ENCODE measurements at regions not wholly inside any gene's neighbourhood (a gene's known extent, or its start where the extent isn't known, plus 50 kb on each side); places are given as distances from the start of the nearest gene placed in this dataset.

DNA sequence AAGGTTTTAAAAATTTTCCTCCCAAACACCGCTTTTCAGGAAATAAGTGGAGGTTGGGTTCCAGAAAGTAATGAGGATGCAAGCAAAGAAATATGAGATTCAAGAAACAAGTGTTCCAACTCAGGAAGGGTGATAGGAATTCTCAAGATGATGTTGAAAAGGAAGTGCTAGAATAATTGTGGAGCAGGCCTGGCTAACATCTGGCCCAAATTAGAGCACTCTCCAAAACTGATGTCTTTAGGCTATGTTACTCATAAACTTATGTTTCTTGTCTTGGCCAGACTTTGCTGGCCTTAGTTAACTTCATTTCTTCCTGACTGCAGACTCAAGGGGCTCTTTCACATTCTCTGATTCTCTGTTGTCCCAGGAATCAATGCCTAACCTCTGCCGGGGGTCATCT lies 116.3 kb downstream of the TMTC3 start:
- POLR2A ChIA-PET, result no interaction called here

More for the DNA sequence above, 116.3 kb downstream of the TMTC3 start:
- Histone ChIP-seq H3K9me3 (ENCODE audit: low read length) (no peaks in the 10 kb centered on the region), H4K20me1 (ENCODE audit: insufficient read depth, low read length) (no peaks in the 10 kb centered on the region), H3K36me3 (replicated peaks in 1 of 2; ENCODE audit: control insufficient read depth in 1 of 2, insufficient read depth in 2 of 2, low read length in 2 of 2) (no peaks in the 10 kb centered on the region), H2AFZ (ENCODE audit: low read length) (no peak overlapping the region), H3K27ac (ENCODE audit: extremely low read length, insufficient read depth, low read length) (no peak overlapping the region), H3K4me2 (ENCODE audit: low read depth, low read length) (no peak overlapping the region), H3K4me3 (replicated peaks in 1 of 3; ENCODE audit: insufficient read depth in 1 of 3, low read depth in 2 of 3, low read length in 3 of 3) (no peak overlapping the region), H3K79me2 (ENCODE audit: insufficient read depth, low read length) (no peaks in the 10 kb centered on the region), H3K9ac (ENCODE audit: insufficient read depth, low read depth, low read length) (no peak overlapping the region), H3K27me3 (ENCODE audit: control insufficient read depth in 1 of 2, insufficient read depth in 2 of 2, low read length in 2 of 2) (no peaks in the 10 kb centered on the region), H3K4me1 (ENCODE audit: insufficient read depth, low read length) (no peaks in the 10 kb centered on the region)
- BruUV-seq (replicated peaks), result no TSS peak
- CTCF ChIA-PET (ENCODE audit: low intra/inter-chr PET ratio, low total read pairs), result no interaction called here
- TF ChIP-seq MTERF4 (CRISPR knock-in tag; IDR thresholded peaks at IDR 0.05) (no peak), TBX3 (IDR thresholded peaks at IDR 0.05; ENCODE audit: borderline replicate concordance) (no peak), NR1H2 (CRISPR knock-in tag; IDR thresholded peaks at IDR 0.05; ENCODE audit: borderline replicate concordance, low read depth) (no peak), ZNF205 (CRISPR knock-in tag; IDR thresholded peaks at IDR 0.05) (no peak), ZNF460 (CRISPR knock-in tag; IDR thresholded peaks at IDR 0.05; ENCODE audit: borderline replicate concordance) (no peak), ZNF792 (CRISPR knock-in tag; IDR thresholded peaks at IDR 0.05) (no peak), TCF7 (IDR thresholded peaks at IDR 0.05; ENCODE audit: low read depth) (no peak), DMAP1 (CRISPR knock-in tag; IDR thresholded peaks at IDR 0.05) (no peak), SIN3B (IDR thresholded peaks at IDR 0.05; ENCODE audit: low read length) (no peak), KDM5A (IDR thresholded peaks at IDR 0.05; ENCODE audit: borderline replicate concordance, low read length) (no peak), MIXL1 (CRISPR knock-in tag; IDR thresholded peaks at IDR 0.05) (no peak), RCOR2 (CRISPR knock-in tag; IDR thresholded peaks at IDR 0.05) (no peak), ZNF343 (CRISPR knock-in tag; IDR thresholded peaks at IDR 0.05) (no peak), TBX2 (CRISPR knock-in tag; IDR thresholded peaks at IDR 0.05; ENCODE audit: borderline replicate concordance) (no peak), POGZ (CRISPR knock-in tag; IDR thresholded peaks at IDR 0.05) (no peak), SP140L (CRISPR knock-in tag; IDR thresholded peaks at IDR 0.05; ENCODE audit: borderline replicate concordance) (no peak), RBM22 (optimal IDR thresholded peaks at IDR 0.05; ENCODE audit: low read length) (no peak)
- TF ChIP-seq, protein P1, sequence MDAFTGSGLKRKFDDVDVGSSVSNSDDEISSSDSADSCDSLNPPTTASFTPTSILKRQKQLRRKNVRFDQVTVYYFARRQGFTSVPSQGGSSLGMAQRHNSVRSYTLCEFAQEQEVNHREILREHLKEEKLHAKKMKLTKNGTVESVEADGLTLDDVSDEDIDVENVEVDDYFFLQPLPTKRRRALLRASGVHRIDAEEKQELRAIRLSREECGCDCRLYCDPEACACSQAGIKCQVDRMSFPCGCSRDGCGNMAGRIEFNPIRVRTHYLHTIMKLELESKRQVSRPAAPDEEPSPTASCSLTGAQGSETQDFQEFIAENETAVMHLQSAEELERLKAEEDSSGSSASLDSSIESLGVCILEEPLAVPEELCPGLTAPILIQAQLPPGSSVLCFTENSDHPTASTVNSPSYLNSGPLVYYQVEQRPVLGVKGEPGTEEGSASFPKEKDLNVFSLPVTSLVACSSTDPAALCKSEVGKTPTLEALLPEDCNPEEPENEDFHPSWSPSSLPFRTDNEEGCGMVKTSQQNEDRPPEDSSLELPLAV (CRISPR knock-in tag; conservative IDR thresholded peaks at IDR 0.05; ENCODE audit: low read depth), result no peak
- DNase-seq (ENCODE audit: low spot score) (no peak), FAIRE-seq (no peak), ATAC-seq (no peak)
- 7% methylated on average over 2 of the region's 2 CpGs for WGBS (ENCODE audit: low lambda C conversion rate)
- intact Hi-C loops (cut with micrococcal nuclease; ENCODE audit: unreplicated experiment) (no loop called here), in situ Hi-C loops (cut with HindIII; ENCODE audit: extremely low pct_ligation_motif_present, low pct_unique_long_range_greater_than_20kb) (no loop called here)
